ENCODE measurements at regions not wholly inside any gene's neighbourhood (a gene's known extent, or its start where the extent isn't known, plus 50 kb on each side); places are given as distances from the start of the nearest gene placed in this dataset.

DNA sequence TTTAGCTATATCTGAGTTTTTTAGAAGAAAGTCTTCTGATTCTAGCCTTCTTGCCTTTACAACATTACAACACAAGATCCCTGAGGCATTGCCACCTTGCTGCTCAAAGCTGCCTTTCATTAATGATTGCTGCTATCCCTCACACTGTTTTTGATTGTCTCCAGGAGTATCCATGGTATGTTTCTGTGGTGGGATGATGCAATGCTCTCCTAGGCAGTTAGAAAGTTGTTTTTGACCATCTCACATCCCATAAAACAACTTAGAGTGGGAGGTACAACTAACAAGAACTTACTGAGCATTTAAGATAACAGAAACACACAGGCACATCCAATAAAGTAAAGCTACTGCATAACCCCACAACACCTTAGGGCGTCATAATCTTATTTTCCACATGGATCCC, 1156.0 kb upstream of the LRRTM3 start:
- no peak for DNase-seq (ENCODE audit: low read depth)
- H3K4me3 ChIP-seq (ENCODE audit: low read depth, low read length), result no peak overlapping the region
- TF ChIP-seq, protein P1, sequence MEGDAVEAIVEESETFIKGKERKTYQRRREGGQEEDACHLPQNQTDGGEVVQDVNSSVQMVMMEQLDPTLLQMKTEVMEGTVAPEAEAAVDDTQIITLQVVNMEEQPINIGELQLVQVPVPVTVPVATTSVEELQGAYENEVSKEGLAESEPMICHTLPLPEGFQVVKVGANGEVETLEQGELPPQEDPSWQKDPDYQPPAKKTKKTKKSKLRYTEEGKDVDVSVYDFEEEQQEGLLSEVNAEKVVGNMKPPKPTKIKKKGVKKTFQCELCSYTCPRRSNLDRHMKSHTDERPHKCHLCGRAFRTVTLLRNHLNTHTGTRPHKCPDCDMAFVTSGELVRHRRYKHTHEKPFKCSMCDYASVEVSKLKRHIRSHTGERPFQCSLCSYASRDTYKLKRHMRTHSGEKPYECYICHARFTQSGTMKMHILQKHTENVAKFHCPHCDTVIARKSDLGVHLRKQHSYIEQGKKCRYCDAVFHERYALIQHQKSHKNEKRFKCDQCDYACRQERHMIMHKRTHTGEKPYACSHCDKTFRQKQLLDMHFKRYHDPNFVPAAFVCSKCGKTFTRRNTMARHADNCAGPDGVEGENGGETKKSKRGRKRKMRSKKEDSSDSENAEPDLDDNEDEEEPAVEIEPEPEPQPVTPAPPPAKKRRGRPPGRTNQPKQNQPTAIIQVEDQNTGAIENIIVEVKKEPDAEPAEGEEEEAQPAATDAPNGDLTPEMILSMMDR (conservative IDR thresholded peaks at IDR 0.05; ENCODE audit: low read depth, low read length), result no peak

- no peak for DNase-seq (ENCODE audit: low read depth)
- no peak overlapping the region for H3K4me3 ChIP-seq (ENCODE audit: low read depth, low read length)
- TF ChIP-seq, protein P1 (conservative IDR thresholded peaks at IDR 0.05; ENCODE audit: low read depth, low read length), result no peak
Measured at GRCh38 chr10:65778753-65779152, 1147.1 kb upstream of the LRRTM3 start.

DNA sequence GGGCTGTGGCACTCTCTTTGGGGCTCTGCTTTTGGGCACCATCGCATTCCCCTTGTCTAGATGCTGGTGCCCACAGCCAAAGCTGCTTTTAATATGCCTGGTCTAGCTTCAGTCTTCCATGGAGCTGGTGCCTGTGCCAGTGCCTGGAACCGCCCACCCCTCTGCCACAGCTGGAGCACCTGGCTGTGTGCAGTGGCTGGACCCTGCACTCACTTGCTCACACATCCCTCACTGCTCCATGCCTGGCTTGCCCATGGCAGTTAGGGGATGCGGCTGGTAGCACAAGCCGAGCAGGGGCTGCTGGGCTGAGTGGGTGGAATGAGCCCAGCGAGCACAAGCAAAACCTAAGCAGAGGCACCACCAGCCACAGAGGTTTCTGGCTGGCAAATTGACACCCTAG, 1145.9 kb upstream of the LRRTM3 start:
- H3K4me3 ChIP-seq (ENCODE audit: low read depth, low read length), result no peak overlapping the region
- TF ChIP-seq, protein P1 (conservative IDR thresholded peaks at IDR 0.05; ENCODE audit: low read depth, low read length), result no peak

GRCh38 chr10:65786279-65786678, 1139.6 kb upstream of the LRRTM3 start:
- TF ChIP-seq, protein P1 (conservative IDR thresholded peaks at IDR 0.05; ENCODE audit: low read depth, low read length), result no peak
- no peak overlapping the region for H3K4me3 ChIP-seq (ENCODE audit: low read depth, low read length)
- DNase-seq (ENCODE audit: low read depth), result no peak

More for the DNA sequence above, 1145.9 kb upstream of the LRRTM3 start:
- DNase-seq (ENCODE audit: low read depth), result no peak

DNA sequence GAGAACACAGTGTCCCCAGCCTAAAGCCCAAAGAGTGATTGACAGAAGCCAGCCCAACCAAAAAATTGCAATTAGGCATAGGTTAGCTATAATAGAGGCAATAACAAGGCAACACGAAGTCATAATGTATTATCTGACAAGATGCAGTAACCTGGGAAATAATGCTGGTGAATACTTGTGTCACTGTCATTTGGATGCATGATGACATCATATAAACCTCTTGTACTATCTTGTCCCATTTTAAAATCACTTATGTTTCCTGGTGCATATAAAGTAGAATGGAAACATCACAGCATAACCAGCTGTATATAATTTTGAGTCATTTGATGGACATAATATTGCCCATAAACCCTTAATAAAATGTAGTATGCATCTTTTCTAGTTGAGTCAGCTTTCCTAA, 1138.3 kb upstream of the LRRTM3 start:
- no peak for DNase-seq (ENCODE audit: low read depth)
- no peak overlapping the region for H3K4me3 ChIP-seq (ENCODE audit: low read depth, low read length)
- TF ChIP-seq, protein P1 (conservative IDR thresholded peaks at IDR 0.05; ENCODE audit: low read depth, low read length), result no peak

GRCh38 chr10:65788271-65788670, 1137.6 kb upstream of the LRRTM3 start:
- DNase-seq (ENCODE audit: low read depth), result no peak
- no peak overlapping the region for H3K4me3 ChIP-seq (ENCODE audit: low read depth, low read length)
- TF ChIP-seq, protein P1 (conservative IDR thresholded peaks at IDR 0.05; ENCODE audit: low read depth, low read length), result no peak

GRCh38 chr10:65791979-65792378, 1133.9 kb upstream of the LRRTM3 start:
- TF ChIP-seq, protein P1 (conservative IDR thresholded peaks at IDR 0.05; ENCODE audit: low read depth, low read length), result no peak
- DNase-seq (ENCODE audit: low read depth), result no peak
- H3K4me3 ChIP-seq (ENCODE audit: low read depth, low read length), result no peak overlapping the region

Data from choroid plexus epithelial cell (primary cell).